ENCODE measurements at regions not wholly inside any gene's neighbourhood (a gene's known extent, or its start where the extent isn't known, plus 50 kb on each side); places are given as distances from the start of the nearest gene placed in this dataset.

DNA sequence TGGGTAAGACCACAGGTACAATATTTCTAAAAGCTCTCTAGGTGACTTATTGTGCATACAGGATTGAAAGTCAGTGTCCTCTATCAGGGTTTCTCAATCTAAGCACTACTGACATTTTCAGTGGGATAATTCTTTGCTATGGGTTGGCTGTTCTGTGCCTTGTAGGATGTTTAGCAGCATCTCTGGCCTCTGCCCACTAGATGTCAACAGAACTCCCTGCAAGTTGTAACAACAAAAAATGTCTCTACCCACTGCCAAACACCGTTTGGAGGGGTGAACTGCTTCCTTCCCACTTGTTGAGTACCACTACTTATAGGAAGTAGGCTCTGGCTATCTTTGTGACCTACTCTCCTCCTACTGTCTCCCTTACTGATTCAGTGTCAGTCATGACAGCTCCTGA, 90.1 kb upstream of the ZRANB2 start:
- Histone ChIP-seq H3K23ac (ENCODE audit: low read length) (no peak overlapping the region), H3K56ac (ENCODE audit: low read length) (no peak overlapping the region), H3K4ac (ENCODE audit: low read depth, low read length) (no peak overlapping the region), H3K18ac (ENCODE audit: low read length) (no peak overlapping the region), H3K36me3 (ENCODE audit: control insufficient read depth, insufficient read depth, low read length) (no peaks in the 10 kb centered on the region), H2BK120ac (ENCODE audit: low read depth, low read length) (no peak overlapping the region), H2BK15ac (replicated peaks; ENCODE audit: low read depth) (no peak overlapping the region), H4K5ac (ENCODE audit: low read length) (no peak overlapping the region), H3K4me1 (ENCODE audit: control insufficient read depth, low read depth, low read length) (no peaks in the 10 kb centered on the region), H3K4me2 (ENCODE audit: low read length) (no peak overlapping the region), H2BK5ac (ENCODE audit: low read length) (no peak overlapping the region), H4K8ac (ENCODE audit: low read depth, low read length) (no peak overlapping the region), H3K4me3 (ENCODE audit: low read length) (no peak overlapping the region), H3K79me2 (ENCODE audit: control insufficient read depth, insufficient read depth, low read length) (no peaks in the 10 kb centered on the region), H3K79me1 (ENCODE audit: low read length) (no peaks in the 10 kb centered on the region), H2AK5ac (ENCODE audit: low read length) (no peak overlapping the region), H3K27ac (ENCODE audit: low read depth, low read length) (no peak overlapping the region), H3K27me3 (ENCODE audit: insufficient read depth, low read length, poor library complexity) (no peaks in the 10 kb centered on the region), H3K9ac (ENCODE audit: low read length) (no peak overlapping the region)
- peak; percentile 28 for DNase-seq
- no CpG with 5 or more reads among the region's 1 CpG for WGBS (ENCODE audit: extremely low coverage, insufficient coverage, low lambda C conversion rate)

DNA sequence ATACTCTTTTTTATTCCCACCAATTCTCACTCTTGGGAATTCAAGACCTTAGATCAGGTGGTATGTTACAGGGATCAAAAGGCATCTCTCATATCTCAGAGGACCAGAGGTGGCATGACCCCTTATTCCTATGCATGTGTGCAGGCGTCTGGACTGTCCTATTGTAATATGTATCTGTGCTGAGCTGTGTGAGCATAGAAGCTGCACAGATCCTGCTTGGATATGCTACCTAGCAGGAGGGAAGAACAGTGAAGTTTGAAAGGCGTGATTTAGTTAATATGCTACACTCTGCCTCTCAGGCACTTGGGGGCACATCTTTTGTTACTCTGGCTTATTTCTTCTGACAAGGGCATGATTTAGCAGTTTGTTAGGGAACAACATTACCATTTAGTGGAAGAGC, 86.7 kb upstream of the ZRANB2 start:
- no peaks in the 10 kb centered on the region for H3K79me1 ChIP-seq (ENCODE audit: low read length)
- H3K27ac ChIP-seq (ENCODE audit: low read depth, low read length) = no peak overlapping the region
- H3K56ac ChIP-seq (ENCODE audit: low read length) = no peak overlapping the region
- H3K4me3 ChIP-seq (ENCODE audit: low read length) = no peak overlapping the region
- H3K27me3 ChIP-seq (ENCODE audit: insufficient read depth, low read length, poor library complexity) = no peaks in the 10 kb centered on the region
- H3K4me2 ChIP-seq (ENCODE audit: low read length) = no peak overlapping the region
- no CpG with 5 or more reads among the region's 2 CpGs for WGBS (ENCODE audit: extremely low coverage, insufficient coverage, low lambda C conversion rate)
- H2BK5ac ChIP-seq (ENCODE audit: low read length) = no peak overlapping the region
- H2BK15ac ChIP-seq (replicated peaks; ENCODE audit: low read depth) = no peak overlapping the region
- no peaks in the 10 kb centered on the region for H3K79me2 ChIP-seq (ENCODE audit: control insufficient read depth, insufficient read depth, low read length)
- no peak overlapping the region for H3K9ac ChIP-seq (ENCODE audit: low read length)
- no peak overlapping the region for H3K18ac ChIP-seq (ENCODE audit: low read length)
- H2BK120ac ChIP-seq (ENCODE audit: low read depth, low read length) = no peak overlapping the region
- no peak overlapping the region for H3K23ac ChIP-seq (ENCODE audit: low read length)
- H4K5ac ChIP-seq (ENCODE audit: low read length) = no peak overlapping the region
- no peaks in the 10 kb centered on the region for H3K4me1 ChIP-seq (ENCODE audit: control insufficient read depth, low read depth, low read length)
- H4K8ac ChIP-seq (ENCODE audit: low read depth, low read length) = no peak overlapping the region
- no peak overlapping the region for H2AK5ac ChIP-seq (ENCODE audit: low read length)
- H3K4ac ChIP-seq (ENCODE audit: low read depth, low read length) = no peak overlapping the region
- H3K36me3 ChIP-seq (ENCODE audit: control insufficient read depth, insufficient read depth, low read length) = no peaks in the 10 kb centered on the region
- no peak for DNase-seq

DNA sequence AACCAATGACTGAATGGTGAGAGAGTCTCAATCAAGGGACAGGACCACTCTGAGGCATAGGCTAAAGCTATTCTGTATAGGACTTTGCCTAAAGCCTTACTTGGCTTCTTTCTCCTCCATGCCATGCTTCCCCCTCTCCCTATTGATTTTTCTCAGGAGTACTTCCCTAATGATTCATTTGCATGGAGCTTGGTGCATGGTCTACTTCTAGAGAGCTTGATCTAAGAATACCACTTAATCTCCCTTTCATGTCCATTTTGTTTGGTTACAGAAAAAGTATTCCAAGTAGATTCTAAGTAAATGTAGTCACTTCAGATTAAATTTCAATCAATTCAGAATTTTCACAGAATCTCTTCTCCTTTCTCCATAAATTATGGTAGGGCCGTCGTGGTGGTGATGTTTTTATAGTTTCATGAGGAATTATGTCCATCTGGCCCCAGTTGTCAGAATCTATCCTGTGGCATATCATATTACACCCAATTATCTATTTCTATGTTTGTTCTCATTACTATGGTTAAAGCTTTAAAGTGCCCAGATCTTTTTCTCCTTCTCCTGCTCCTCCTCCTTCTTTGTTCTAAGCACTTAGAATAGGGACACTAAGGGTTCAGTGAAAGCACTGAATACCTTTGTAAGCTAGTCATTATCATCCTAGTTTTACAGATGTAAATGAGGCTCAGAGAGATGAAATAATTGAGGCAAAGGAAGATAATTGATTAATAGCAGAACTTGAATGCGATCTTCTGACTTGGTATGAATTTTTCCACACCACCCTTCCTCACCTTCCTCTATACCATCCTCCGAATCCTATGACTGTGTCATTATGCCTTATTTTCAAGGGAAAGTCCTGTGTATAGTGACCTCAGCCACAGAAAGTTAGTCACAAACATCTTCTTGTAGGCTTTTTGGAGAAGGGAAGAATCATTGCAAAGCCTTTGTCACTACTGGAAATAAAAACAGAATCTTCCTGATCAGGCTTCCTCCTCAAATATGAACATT, 85.6 kb upstream of the ZRANB2 start:
- no peaks in the 10 kb centered on the region for H3K36me3 ChIP-seq (ENCODE audit: control insufficient read depth, insufficient read depth, low read length)
- H3K4me2 ChIP-seq (ENCODE audit: low read length) = no peak overlapping the region
- WGBS (ENCODE audit: extremely low coverage, insufficient coverage, low lambda C conversion rate) = no CpG with 5 or more reads among the region's 4 CpGs
- no peak overlapping the region for H2AK5ac ChIP-seq (ENCODE audit: low read length)
- DNase-seq = no peak
- no peaks in the 10 kb centered on the region for H3K4me1 ChIP-seq (ENCODE audit: control insufficient read depth, low read depth, low read length)
- H2BK5ac ChIP-seq (ENCODE audit: low read length) = no peak overlapping the region
- H3K79me2 ChIP-seq (ENCODE audit: control insufficient read depth, insufficient read depth, low read length) = no peaks in the 10 kb centered on the region
- no peak overlapping the region for H4K8ac ChIP-seq (ENCODE audit: low read depth, low read length)
- no peak overlapping the region for H3K56ac ChIP-seq (ENCODE audit: low read length)
- H2BK15ac ChIP-seq (replicated peaks; ENCODE audit: low read depth) = no peak overlapping the region
- H3K9ac ChIP-seq (ENCODE audit: low read length) = no peak overlapping the region
- no peak overlapping the region for H3K27ac ChIP-seq (ENCODE audit: low read depth, low read length)
- no peaks in the 10 kb centered on the region for H3K79me1 ChIP-seq (ENCODE audit: low read length)
- H4K5ac ChIP-seq (ENCODE audit: low read length) = no peak overlapping the region
- H3K23ac ChIP-seq (ENCODE audit: low read length) = no peak overlapping the region
- H3K4ac ChIP-seq (ENCODE audit: low read depth, low read length) = no peak overlapping the region
- no peak overlapping the region for H3K18ac ChIP-seq (ENCODE audit: low read length)
- no peak overlapping the region for H2BK120ac ChIP-seq (ENCODE audit: low read depth, low read length)
- no peak overlapping the region for H3K4me3 ChIP-seq (ENCODE audit: low read length)
- H3K27me3 ChIP-seq (ENCODE audit: insufficient read depth, low read length, poor library complexity) = no peaks in the 10 kb centered on the region

DNA sequence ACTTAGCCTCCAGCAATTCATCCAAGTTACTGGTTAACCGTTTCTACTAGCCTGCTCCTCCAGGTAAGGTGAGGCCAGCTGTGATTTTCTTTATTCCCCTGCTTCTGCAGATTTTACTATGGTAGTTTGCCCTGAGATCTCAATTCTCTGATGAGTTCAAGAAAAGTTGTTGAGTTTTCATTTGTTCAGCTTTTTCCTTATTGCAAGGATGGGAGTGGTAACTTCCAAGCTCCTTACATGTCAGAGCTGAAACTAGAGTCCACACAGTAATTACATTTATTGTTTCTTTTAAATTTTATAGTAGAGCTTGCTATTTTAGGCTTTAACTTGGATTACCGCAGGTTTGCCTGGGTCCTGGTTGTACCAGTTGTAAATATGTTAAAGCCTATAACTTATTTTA, 76.9 kb upstream of the ZRANB2 start:
- Histone ChIP-seq H3K18ac (ENCODE audit: low read length) (no peak overlapping the region), H3K4ac (ENCODE audit: low read depth, low read length) (no peak overlapping the region), H4K8ac (ENCODE audit: low read depth, low read length) (no peak overlapping the region), H3K79me1 (ENCODE audit: low read length) (no peaks in the 10 kb centered on the region), H3K56ac (ENCODE audit: low read length) (no peak overlapping the region), H3K79me2 (ENCODE audit: control insufficient read depth, insufficient read depth, low read length) (no peaks in the 10 kb centered on the region), H2BK120ac (ENCODE audit: low read depth, low read length) (no peak overlapping the region), H3K4me3 (ENCODE audit: low read length) (no peak overlapping the region), H3K36me3 (ENCODE audit: control insufficient read depth, insufficient read depth, low read length) (no peaks in the 10 kb centered on the region), H3K27me3 (ENCODE audit: insufficient read depth, low read length, poor library complexity) (no peaks in the 10 kb centered on the region), H3K9ac (ENCODE audit: low read length) (no peak overlapping the region), H3K4me1 (ENCODE audit: control insufficient read depth, low read depth, low read length) (no peaks in the 10 kb centered on the region), H3K4me2 (ENCODE audit: low read length) (no peak overlapping the region), H4K5ac (ENCODE audit: low read length) (no peak overlapping the region), H2BK15ac (replicated peaks; ENCODE audit: low read depth) (no peak overlapping the region), H3K23ac (ENCODE audit: low read length) (no peak overlapping the region), H2BK5ac (ENCODE audit: low read length) (no peak overlapping the region), H3K27ac (ENCODE audit: low read depth, low read length) (no peak overlapping the region), H2AK5ac (ENCODE audit: low read length) (no peak overlapping the region)
- WGBS (ENCODE audit: extremely low coverage, insufficient coverage, low lambda C conversion rate) = no CpG with 5 or more reads among the region's 2 CpGs
- DNase-seq = no peak

DNA sequence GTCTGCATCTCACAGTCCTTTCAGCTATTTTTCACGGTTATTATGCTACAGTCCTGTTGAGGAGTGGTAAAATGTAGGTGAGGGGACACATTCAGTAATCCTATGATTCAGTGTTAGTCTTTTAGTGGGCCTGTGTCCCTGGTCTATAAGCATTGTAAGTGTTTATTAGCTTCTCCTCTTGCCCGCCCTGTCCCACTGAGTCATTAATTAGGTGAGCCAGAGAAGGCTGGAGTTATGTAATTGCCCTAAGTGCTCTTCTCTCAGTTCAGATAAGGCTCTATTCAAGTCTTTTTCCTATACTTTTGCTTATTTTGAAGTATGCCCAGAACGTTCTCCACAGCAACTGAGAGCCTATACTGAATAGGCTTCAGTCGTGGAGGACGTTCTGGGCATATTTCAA, 76.3 kb upstream of the ZRANB2 start:
- Histone ChIP-seq H3K79me2 (ENCODE audit: control insufficient read depth, insufficient read depth, low read length) (no peaks in the 10 kb centered on the region), H3K23ac (ENCODE audit: low read length) (no peak overlapping the region), H3K27ac (ENCODE audit: low read depth, low read length) (no peak overlapping the region), H3K4ac (ENCODE audit: low read depth, low read length) (no peak overlapping the region), H4K8ac (ENCODE audit: low read depth, low read length) (no peak overlapping the region), H2BK15ac (replicated peaks; ENCODE audit: low read depth) (no peak overlapping the region), H3K56ac (ENCODE audit: low read length) (no peak overlapping the region), H2BK120ac (ENCODE audit: low read depth, low read length) (no peak overlapping the region), H4K5ac (ENCODE audit: low read length) (no peak overlapping the region), H3K4me3 (ENCODE audit: low read length) (no peak overlapping the region), H2BK5ac (ENCODE audit: low read length) (no peak overlapping the region), H3K4me1 (ENCODE audit: control insufficient read depth, low read depth, low read length) (no peaks in the 10 kb centered on the region), H3K4me2 (ENCODE audit: low read length) (no peak overlapping the region), H3K18ac (ENCODE audit: low read length) (no peak overlapping the region), H3K36me3 (ENCODE audit: control insufficient read depth, insufficient read depth, low read length) (no peaks in the 10 kb centered on the region), H3K9ac (ENCODE audit: low read length) (no peak overlapping the region), H3K79me1 (ENCODE audit: low read length) (no peaks in the 10 kb centered on the region), H2AK5ac (ENCODE audit: low read length) (no peak overlapping the region), H3K27me3 (ENCODE audit: insufficient read depth, low read length, poor library complexity) (no peaks in the 10 kb centered on the region)
- no CpG with 5 or more reads among the region's 5 CpGs for WGBS (ENCODE audit: extremely low coverage, insufficient coverage, low lambda C conversion rate)
- DNase-seq = peak; percentile 39

DNA sequence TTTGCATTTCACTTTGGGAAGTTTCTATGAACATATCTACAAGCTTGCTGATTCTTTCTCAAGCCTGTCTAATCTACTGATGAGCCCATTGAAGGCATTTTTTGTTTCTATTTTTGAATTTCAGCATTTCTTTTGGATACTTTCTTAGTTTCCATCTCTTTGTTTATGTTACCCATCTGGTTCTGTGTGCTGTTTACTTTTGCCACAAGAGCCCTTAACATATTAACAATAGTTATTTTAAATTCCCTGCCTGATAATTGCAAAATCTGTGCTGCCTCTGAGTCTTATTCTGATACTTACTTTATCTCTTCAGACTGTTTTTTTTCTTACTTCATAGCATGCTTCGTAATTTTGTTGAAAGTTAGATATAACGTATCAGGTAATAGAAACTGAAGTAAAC, 75.8 kb upstream of the ZRANB2 start:
- Histone ChIP-seq H3K79me1 (ENCODE audit: low read length) (no peaks in the 10 kb centered on the region), H2AK5ac (ENCODE audit: low read length) (no peak overlapping the region), H3K56ac (ENCODE audit: low read length) (no peak overlapping the region), H3K36me3 (ENCODE audit: control insufficient read depth, insufficient read depth, low read length) (no peaks in the 10 kb centered on the region), H4K5ac (ENCODE audit: low read length) (no peak overlapping the region), H2BK15ac (replicated peaks; ENCODE audit: low read depth) (no peak overlapping the region), H3K4me2 (ENCODE audit: low read length) (no peak overlapping the region), H3K27ac (ENCODE audit: low read depth, low read length) (no peak overlapping the region), H3K4ac (ENCODE audit: low read depth, low read length) (no peak overlapping the region), H3K9ac (ENCODE audit: low read length) (no peak overlapping the region), H2BK5ac (ENCODE audit: low read length) (no peak overlapping the region), H3K23ac (ENCODE audit: low read length) (no peak overlapping the region), H3K4me1 (ENCODE audit: control insufficient read depth, low read depth, low read length) (no peaks in the 10 kb centered on the region), H3K18ac (ENCODE audit: low read length) (no peak overlapping the region), H3K4me3 (ENCODE audit: low read length) (no peak overlapping the region), H2BK120ac (ENCODE audit: low read depth, low read length) (no peak overlapping the region), H4K8ac (ENCODE audit: low read depth, low read length) (no peak overlapping the region), H3K79me2 (ENCODE audit: control insufficient read depth, insufficient read depth, low read length) (no peaks in the 10 kb centered on the region), H3K27me3 (ENCODE audit: insufficient read depth, low read length, poor library complexity) (no peaks in the 10 kb centered on the region)
- DNase-seq = no peak
- WGBS (ENCODE audit: extremely low coverage, insufficient coverage, low lambda C conversion rate) = no CpG with 5 or more reads among the region's 2 CpGs

All from mesendoderm (in vitro differentiated cells).